Cardiac muscle cell (in vitro differentiated cells and primary cell): ENCODE measurements at regions not wholly inside any gene's neighbourhood (a gene's known extent, or its start where the extent isn't known, plus 50 kb on each side); places are given as distances from the start of the nearest gene placed in this dataset.
"Not testable (repeated sequence)": the region's sequence is repeated elsewhere in the genome, so short reads cannot be mapped to it uniquely, and the experiment has no call there.

ENCODE experiments used
- DNase-seq, 2 donors: peaks; one replicate each; pipeline versions ENCODE4 v3.0.0 to v3.0.0-alpha.2; 2010 to 2017; ENCODE audit warnings: low read depth in 1 of 2, low spot score in 1 of 2
- H3K27ac ChIP-seq: fragments of 200-600 bp; sonication (generic); 2 replicates; pipeline ENCODE4 v1.5.1; 2016
- H3K27me3 ChIP-seq: fragments of 200-600 bp; sonication (generic); 2 replicates; pipeline ENCODE4 v1.6.0; 2016; ENCODE audit warnings: control low read depth
- H3K36me3 ChIP-seq: fragments of 200-600 bp; sonication (generic); 2 replicates; pipeline ENCODE4 v1.5.1; 2016; ENCODE audit warnings: control low read depth
- H3K4me1 ChIP-seq: fragments of 200-600 bp; sonication (generic); 2 replicates; pipeline ENCODE4 v1.8.1; 2017; ENCODE audit warnings: low read depth, mild to moderate bottlenecking, mixed run types
- H3K4me3 ChIP-seq: fragments of 200-600 bp; sonication (generic); 2 replicates; pipeline ENCODE4 v1.5.1; 2016; ENCODE audit warnings: mild to moderate bottlenecking
- H3K9me3 ChIP-seq: fragments of 200-600 bp; sonication (generic); 2 replicates; pipeline ENCODE4 v1.5.1; 2017; ENCODE audit warnings: low read depth, mild to moderate bottlenecking, control low read depth
- TF ChIP-seq, protein P1 (sequence below): IDR thresholded peaks from 2 replicates; pipeline ENCODE4 v1.5.1; 2012; ENCODE audit warnings: low read depth, mild to moderate bottlenecking, low read length

DNA sequence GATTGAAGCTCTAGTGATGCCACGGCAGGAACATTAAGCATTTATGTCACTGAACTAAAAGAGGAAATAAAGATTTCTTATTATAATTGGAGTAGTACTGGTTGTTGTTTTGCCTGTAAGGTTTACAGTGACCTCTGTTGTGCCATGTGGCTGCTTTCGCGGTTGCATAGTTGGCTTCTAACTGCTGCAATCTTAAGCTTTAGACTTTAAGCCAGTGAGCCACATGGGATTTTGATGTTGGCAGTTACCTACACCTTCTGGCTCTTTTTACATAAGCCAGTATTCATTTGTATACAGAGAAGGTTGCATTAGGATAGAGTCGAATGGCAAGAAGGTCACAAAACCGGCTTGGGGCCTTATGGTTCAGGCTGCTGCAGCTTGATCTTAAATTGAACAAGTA, 1311.6 kb downstream of the RAPGEF2 start:
- no peak overlapping the region for H3K27ac ChIP-seq
- H3K36me3 ChIP-seq = no peaks in the 10 kb centered on the region
- no peaks in the 10 kb centered on the region for H3K4me1 ChIP-seq
- TF ChIP-seq, protein P1, sequence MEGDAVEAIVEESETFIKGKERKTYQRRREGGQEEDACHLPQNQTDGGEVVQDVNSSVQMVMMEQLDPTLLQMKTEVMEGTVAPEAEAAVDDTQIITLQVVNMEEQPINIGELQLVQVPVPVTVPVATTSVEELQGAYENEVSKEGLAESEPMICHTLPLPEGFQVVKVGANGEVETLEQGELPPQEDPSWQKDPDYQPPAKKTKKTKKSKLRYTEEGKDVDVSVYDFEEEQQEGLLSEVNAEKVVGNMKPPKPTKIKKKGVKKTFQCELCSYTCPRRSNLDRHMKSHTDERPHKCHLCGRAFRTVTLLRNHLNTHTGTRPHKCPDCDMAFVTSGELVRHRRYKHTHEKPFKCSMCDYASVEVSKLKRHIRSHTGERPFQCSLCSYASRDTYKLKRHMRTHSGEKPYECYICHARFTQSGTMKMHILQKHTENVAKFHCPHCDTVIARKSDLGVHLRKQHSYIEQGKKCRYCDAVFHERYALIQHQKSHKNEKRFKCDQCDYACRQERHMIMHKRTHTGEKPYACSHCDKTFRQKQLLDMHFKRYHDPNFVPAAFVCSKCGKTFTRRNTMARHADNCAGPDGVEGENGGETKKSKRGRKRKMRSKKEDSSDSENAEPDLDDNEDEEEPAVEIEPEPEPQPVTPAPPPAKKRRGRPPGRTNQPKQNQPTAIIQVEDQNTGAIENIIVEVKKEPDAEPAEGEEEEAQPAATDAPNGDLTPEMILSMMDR = no peak
- no peak for DNase-seq
- H3K9me3 ChIP-seq = no peaks in the 10 kb centered on the region
- H3K27me3 ChIP-seq = no peaks in the 10 kb centered on the region
- no peak overlapping the region for H3K4me3 ChIP-seq

DNA sequence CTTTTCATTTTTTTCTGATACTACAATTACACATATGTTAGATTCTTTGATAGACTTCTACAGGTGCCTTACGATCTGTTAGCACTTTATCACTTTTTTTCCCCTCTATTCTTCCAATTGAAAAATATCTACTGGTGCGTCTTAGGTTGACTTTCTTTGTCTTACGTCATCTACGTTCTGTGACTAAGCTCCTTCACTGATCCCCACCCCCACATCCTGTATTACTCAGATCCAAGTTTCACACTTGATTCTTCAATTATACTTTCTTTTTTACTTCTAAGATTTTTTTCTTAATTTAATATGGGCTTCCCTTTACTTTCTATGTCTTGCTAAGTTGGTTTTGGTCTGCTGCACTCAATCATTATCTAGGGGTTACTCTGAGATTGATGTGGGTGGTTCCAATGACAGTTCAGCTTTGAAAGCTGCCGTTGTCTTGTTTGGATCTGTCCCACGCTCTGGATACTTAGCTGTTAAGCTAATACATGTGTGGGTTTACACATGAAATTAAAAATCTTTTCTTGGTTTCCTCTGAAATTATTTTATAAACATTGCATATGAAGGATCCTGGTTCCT, 1321.1 kb downstream of the RAPGEF2 start:
- H3K27ac ChIP-seq = no peak overlapping the region
- peak in 1 of 2 donors; percentile 19 for DNase-seq

DNA sequence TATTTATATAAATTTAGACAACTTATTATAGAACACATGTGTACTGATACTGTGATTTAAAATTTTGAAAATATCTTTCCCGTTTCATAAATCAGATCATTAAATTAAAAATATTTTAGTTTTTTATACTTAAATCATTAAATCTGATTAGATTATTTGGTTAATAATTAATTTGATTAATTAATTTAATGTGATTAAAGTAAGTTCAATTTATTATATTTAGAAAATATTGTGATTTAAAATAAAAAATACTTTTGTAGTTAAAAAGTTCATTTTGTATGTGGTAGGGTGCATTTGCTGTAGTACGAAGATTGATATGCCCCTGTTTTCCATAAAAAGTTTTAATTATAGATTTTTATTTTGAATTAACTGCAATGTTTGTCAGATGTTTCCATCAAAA, 1323.4 kb downstream of the RAPGEF2 start:
- no peaks in the 10 kb centered on the region for H3K36me3 ChIP-seq
- no peaks in the 10 kb centered on the region for H3K4me1 ChIP-seq
- no peaks in the 10 kb centered on the region for H3K27me3 ChIP-seq
- no peak overlapping the region for H3K4me3 ChIP-seq
- no peak overlapping the region for H3K27ac ChIP-seq
- H3K9me3 ChIP-seq = no peaks in the 10 kb centered on the region
- TF ChIP-seq, protein P1 = no peak
- DNase-seq = no peak

More for the DNA sequence above, 1321.1 kb downstream of the RAPGEF2 start:
- Histone ChIP-seq H3K27me3 (no peaks in the 10 kb centered on the region), H3K9me3 (no peaks in the 10 kb centered on the region), H3K36me3 (no peaks in the 10 kb centered on the region), H3K4me1 (no peaks in the 10 kb centered on the region), H3K4me3 (no peak overlapping the region)
- TF ChIP-seq, protein P1 = no peak

DNA sequence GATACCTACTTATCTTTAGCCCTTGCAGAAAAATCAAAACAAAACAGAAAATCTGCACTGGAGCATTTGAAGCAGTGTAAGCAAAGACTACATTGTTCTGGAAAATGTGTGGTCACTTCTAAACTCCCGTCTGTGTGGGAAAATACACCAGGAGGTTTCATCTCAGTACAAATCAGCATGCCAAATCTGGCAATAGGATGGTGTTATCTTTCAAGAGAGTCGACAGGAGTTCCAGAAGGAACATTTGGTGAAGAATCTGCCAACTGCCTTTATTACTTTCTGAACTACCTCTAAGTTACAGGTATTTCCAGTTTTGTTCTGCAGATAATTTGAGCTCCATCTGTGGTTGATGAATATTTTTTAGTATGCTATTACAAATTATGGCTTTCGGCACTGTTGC, 1348.0 kb downstream of the RAPGEF2 start:
- H3K4me3 ChIP-seq = no peak overlapping the region

DNA sequence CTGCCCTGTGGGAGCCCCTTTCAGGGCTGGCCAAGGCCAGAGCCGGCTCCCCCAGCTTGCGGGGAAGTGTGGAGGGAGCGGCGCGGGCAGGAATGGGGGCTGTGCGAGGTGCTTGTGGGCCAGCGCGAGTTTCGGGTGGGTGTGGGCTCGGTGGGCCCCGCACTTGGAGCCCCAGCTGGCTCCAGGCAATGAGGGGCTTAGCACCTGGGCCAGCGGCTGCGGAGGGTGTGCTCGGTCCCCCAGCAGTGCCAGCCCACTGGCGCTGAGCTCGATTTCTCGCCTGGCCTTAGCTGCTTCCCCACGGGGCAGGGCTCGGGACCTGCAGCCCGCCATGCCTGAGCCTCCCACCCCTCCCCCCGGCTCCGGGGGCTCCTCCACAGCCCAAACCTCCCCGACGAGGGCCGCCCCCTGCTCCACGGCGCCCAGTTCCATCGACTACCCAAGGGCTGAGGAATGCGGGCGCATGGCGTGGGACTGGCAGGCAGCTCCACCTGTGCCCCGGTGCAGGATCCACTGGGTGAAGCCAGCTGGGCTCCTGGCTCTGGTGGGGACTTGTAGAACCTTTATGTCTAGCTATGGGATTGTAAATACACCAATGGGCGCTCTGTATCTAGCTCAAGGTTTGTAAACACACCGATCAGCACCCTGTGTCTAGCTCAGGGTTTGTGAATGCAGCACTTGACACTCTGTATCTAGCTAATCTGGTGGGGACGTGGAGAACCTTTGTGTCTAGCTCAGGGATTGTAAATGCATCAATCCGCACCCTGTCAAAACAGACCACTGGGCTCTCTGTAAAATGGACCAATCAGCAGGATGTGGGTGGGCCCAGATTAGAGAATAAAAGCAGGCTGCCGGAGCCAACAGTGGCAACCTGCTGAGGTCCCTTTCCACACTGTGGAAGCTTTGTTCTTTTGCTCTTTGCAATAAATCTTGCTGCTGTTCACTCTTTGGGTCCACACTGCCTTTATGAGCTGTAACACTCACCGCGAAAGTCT, 1379.1 kb downstream of the RAPGEF2 start:
- H3K36me3 ChIP-seq, H3K27me3 ChIP-seq, H3K4me1 ChIP-seq, H3K4me3 ChIP-seq, H3K27ac ChIP-seq, H3K9me3 ChIP-seq, DNase-seq: not testable (repeated sequence)

More for the DNA sequence above, 1348.0 kb downstream of the RAPGEF2 start:
- H3K4me1 ChIP-seq = no peaks in the 10 kb centered on the region
- no peaks in the 10 kb centered on the region for H3K9me3 ChIP-seq
- H3K27me3 ChIP-seq = no peaks in the 10 kb centered on the region
- H3K36me3 ChIP-seq = no peaks in the 10 kb centered on the region
- no peak overlapping the region for H3K27ac ChIP-seq
- no peak for DNase-seq
- TF ChIP-seq, protein P1 = no peak
